Smooth muscle cell (in vitro differentiated cells): ENCODE measurements at regions not wholly inside any gene's neighbourhood (a gene's known extent, or its start where the extent isn't known, plus 50 kb on each side); places are given as distances from the start of the nearest gene placed in this dataset.
A peak's percentile ranks its signal among the peaks of the same experiment; 100 is the strongest.

Experiments
- DNase-seq: peaks from one replicate; lab custom pipeline; 2025; ENCODE audit not compliant: unreplicated experiment; lab: John Stamatoyannopoulos, UW
- H2AFZ ChIP-seq: fragments of 200-600 bp; sonication (generic); 2 replicates; pipeline ENCODE4 v1.6.0; 2016; ENCODE audit warnings: antibody characterized with exemption, low read depth, mild to moderate bottlenecking
- H3F3A ChIP-seq: fragments of 200-600 bp; sonication (generic); 2 replicates; pipeline ENCODE4 v1.6.0; 2017; ENCODE audit warnings: antibody characterized with exemption, low read depth
- H3K27ac ChIP-seq: fragments of 200-600 bp; sonication (generic); 2 replicates; pipeline ENCODE4 v1.5.1; 2016; ENCODE audit warnings: low read depth, mild to moderate bottlenecking
- H3K27me3 ChIP-seq: fragments of 200-600 bp; sonication (generic); 2 replicates; pipeline ENCODE4 v1.6.1; 2016; ENCODE audit warnings: low read depth, mild to moderate bottlenecking
- H3K36me3 ChIP-seq: fragments of 200-600 bp; sonication (generic); 2 replicates; pipeline ENCODE4 v1.5.1; 2016; ENCODE audit warnings: low read depth
- H3K4me1 ChIP-seq: fragments of 200-600 bp; sonication (generic); 2 replicates; pipeline ENCODE4 v1.5.1; 2016; ENCODE audit warnings: low read depth
- H3K4me2 ChIP-seq: fragments of 200-600 bp; sonication (generic); 2 replicates; pipeline ENCODE4 v1.6.0; 2016; ENCODE audit warnings: mild to moderate bottlenecking
- H3K4me3 ChIP-seq: fragments of 200-600 bp; sonication (generic); 2 replicates; pipeline ENCODE4 v1.5.1; 2016; ENCODE audit warnings: mild to moderate bottlenecking
- H3K79me2 ChIP-seq: fragments of 200-600 bp; sonication (generic); 2 replicates; pipeline ENCODE4 v1.6.0; 2016; ENCODE audit warnings: low read depth, mild to moderate bottlenecking
- H3K9ac ChIP-seq: fragments of 200-600 bp; sonication (generic); 2 replicates; pipeline ENCODE4 v1.6.0; 2016; ENCODE audit warnings: low read depth
- H3K9me3 ChIP-seq: fragments of 200-600 bp; sonication (generic); replicated peaks from 2 replicates; pipeline ENCODE4 v1.5.1; 2016; ENCODE audit warnings: low read depth
- H4K20me1 ChIP-seq: fragments of 200-600 bp; sonication (generic); 2 replicates; pipeline ENCODE4 v1.6.0; 2016; ENCODE audit warnings: low read depth
- WGBS: methylation state at CpG from one replicate; pipeline ENCODE4 v1.1.7; 2016; ENCODE audit warnings: low lambda C conversion rate; 5-methylcytosine and 5-hydroxymethylcytosine counted together
- TF ChIP-seq, protein P1 (sequence below): fragments of 200-600 bp; sonication (generic); IDR thresholded peaks from 2 replicates; pipeline ENCODE4 v1.5.1; 2017; ENCODE audit warnings: borderline replicate concordance, mild to moderate bottlenecking, antibody characterized with exemption; ENCODE audit not compliant: insufficient read depth, poor library complexity, severe bottlenecking

DNA sequence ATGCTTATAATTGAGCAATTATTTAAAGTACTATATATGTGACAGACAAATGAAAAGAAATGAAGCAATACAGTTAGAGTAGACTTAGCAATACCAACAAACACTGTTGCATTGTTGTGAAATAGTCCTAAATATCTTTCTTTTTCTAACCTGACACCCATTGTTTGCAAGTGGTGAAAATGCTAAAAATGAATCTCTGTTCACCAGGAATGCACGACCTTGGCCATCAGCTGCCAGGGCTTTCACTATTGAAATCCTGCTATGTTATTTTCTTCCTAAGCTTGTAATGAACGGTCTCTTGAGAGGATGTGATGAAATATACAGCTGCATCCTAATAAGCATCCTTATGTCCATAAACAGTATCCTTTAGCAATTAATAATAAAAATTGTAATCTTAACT, 136.2 kb upstream of the MGAT5 start:
- no peak for DNase-seq
- Histone ChIP-seq H3K4me1 (peaks cover 9% of the 10 kb centered on the region), H3F3A (peaks cover 14% of the 10 kb centered on the region), H3K9me3 (no peaks in the 10 kb centered on the region), H4K20me1 (peaks cover 13% of the 10 kb centered on the region), H3K4me2 (no peak overlapping the region), H2AFZ (no peak overlapping the region), H3K79me2 (peaks cover under 1% of the 10 kb centered on the region), H3K36me3 (no peaks in the 10 kb centered on the region), H3K4me3 (no peak overlapping the region), H3K27me3 (peaks cover 19% of the 10 kb centered on the region), H3K27ac (no peak overlapping the region), H3K9ac (no peak overlapping the region)
- TF ChIP-seq, protein P1, sequence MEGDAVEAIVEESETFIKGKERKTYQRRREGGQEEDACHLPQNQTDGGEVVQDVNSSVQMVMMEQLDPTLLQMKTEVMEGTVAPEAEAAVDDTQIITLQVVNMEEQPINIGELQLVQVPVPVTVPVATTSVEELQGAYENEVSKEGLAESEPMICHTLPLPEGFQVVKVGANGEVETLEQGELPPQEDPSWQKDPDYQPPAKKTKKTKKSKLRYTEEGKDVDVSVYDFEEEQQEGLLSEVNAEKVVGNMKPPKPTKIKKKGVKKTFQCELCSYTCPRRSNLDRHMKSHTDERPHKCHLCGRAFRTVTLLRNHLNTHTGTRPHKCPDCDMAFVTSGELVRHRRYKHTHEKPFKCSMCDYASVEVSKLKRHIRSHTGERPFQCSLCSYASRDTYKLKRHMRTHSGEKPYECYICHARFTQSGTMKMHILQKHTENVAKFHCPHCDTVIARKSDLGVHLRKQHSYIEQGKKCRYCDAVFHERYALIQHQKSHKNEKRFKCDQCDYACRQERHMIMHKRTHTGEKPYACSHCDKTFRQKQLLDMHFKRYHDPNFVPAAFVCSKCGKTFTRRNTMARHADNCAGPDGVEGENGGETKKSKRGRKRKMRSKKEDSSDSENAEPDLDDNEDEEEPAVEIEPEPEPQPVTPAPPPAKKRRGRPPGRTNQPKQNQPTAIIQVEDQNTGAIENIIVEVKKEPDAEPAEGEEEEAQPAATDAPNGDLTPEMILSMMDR = no peak
- WGBS = 50% methylated on average over 2 of the region's 2 CpGs

DNA sequence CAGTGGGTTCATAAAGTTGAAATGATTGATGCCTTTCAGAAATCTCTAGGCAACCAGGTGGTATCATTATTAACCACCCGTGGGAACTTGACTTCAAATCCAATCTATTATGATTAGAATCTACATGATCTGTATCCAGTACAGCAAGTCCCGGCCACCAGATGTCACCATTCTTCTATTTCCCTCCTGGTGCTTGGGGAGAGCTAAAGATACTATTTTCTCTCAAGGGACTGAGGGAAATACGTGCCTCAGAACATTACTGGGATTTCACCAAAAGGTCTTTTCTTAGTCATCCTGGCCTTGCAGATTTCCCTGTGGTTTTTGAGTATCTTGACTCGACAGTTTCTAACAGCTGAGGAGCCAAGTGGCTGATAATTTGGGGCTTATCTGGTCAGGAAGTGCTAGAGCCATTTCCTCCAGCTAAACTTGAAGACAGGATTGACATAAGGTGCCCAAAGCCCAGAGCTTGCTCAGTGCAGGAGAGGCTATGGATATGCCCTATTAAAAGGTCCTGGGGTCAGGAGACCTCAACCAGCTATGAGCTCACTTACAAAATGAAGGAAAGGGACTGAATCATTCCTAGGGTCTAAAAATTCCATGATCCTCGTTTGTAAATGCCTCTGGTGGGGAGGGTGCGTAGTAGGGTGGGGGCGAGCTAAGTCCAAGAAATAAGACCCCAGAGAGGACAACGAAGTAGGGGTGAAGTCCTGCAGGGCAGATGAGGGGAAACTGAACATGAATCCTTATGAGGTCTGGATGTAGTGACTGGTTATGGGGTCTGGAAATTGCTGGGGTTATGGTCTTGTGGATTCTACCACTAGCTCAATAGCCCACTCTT, 135.4 kb upstream of the MGAT5 start:
- DNase-seq = peak; percentile 23
- no peak overlapping the region for H3K9ac ChIP-seq
- TF ChIP-seq, protein P1 = peak; percentile 81

DNA sequence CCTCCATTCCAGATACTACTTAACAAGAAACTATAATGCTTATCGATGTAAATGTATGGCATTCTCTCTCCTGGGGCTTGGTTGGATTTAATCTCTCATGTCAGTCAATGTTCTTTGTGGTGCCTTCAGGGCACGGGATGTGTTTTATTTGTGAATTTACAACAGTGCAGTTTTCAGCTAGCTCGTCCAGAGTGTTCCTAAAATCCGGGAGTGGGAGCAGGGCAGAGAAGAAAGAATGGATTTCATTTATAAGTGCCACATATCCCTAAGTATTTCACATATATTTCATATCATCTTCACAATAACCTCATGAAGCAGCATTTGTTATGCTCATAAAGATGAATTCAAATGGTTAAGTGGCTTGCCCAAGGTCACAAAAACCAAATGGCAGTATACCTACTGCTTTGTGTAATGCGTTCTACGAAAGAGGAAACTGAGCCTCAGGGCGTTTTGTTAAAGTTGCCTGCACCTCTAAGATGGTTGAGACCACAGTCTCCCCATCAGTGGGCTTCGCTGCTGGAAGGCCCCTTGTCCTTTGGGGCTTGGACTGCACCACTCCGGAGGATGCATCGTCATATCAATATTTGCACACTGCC, 134.7 kb upstream of the MGAT5 start:
- peaks cover 14% of the 10 kb centered on the region for H3F3A ChIP-seq
- 24% methylated on average over 10 of the region's 10 CpGs for WGBS
- H3K4me2 ChIP-seq = peak overlapping the region; percentile 89
- DNase-seq = no peak
- H3K9ac ChIP-seq = no peak overlapping the region
- peaks cover 28% of the 10 kb centered on the region for H4K20me1 ChIP-seq
- no peak overlapping the region for H2AFZ ChIP-seq
- H3K27ac ChIP-seq = no peak overlapping the region
- peaks cover 9% of the 10 kb centered on the region for H3K27me3 ChIP-seq
- TF ChIP-seq, protein P1 = no peak
- H3K4me3 ChIP-seq = peak overlapping the region; percentile 74
- peaks cover 9% of the 10 kb centered on the region for H3K4me1 ChIP-seq
- H3K79me2 ChIP-seq = peaks cover 13% of the 10 kb centered on the region
- no peaks in the 10 kb centered on the region for H3K36me3 ChIP-seq
- no peaks in the 10 kb centered on the region for H3K9me3 ChIP-seq

More for the DNA sequence above, 135.4 kb upstream of the MGAT5 start:
- H3K27me3 ChIP-seq = peaks cover 13% of the 10 kb centered on the region
- 30% methylated on average over 8 of the region's 8 CpGs for WGBS
- no peaks in the 10 kb centered on the region for H3K36me3 ChIP-seq
- H3K4me3 ChIP-seq = no peak overlapping the region
- peak overlapping the region; percentile 89 for H3K4me2 ChIP-seq
- H3F3A ChIP-seq = peaks cover 14% of the 10 kb centered on the region
- no peak overlapping the region for H2AFZ ChIP-seq
- peaks cover 8% of the 10 kb centered on the region for H3K79me2 ChIP-seq
- peaks cover 9% of the 10 kb centered on the region for H3K4me1 ChIP-seq
- peaks cover 21% of the 10 kb centered on the region for H4K20me1 ChIP-seq
- peak overlapping the region; percentile 11 for H3K27ac ChIP-seq
- H3K9me3 ChIP-seq = no peaks in the 10 kb centered on the region
